GM12878 (cell line): ENCODE measurements at regions not wholly inside any gene's neighbourhood (a gene's known extent, or its start where the extent isn't known, plus 50 kb on each side); places are given as distances from the start of the nearest gene placed in this dataset.

Source experiments
- ATAC-seq: fragments of 200-7000 bp; cut with Tn5 transposase; 3 replicates; pipeline ENCODE4 v1.9.1; 2020; ENCODE audit warnings: mild to moderate bottlenecking, moderate library complexity
- BruUV-seq: library from RNA; stranded (reverse); fragments of 400-500 nt; replicated peaks from 2 replicates; lab custom pipeline; 2021; lab: Mats Ljungman, UMichigan
- CTCF ChIA-PET: fragments of 300-600 bp; sonication (Branson Sonifier 250); formaldehyde crosslinking; extraction: SDS; loops from one replicate; lab custom pipeline; 2021; ENCODE audit warnings: inconsistent platforms; lab: Yijun Ruan, JAX
- POLR2A ChIA-PET: fragments of 350-600 bp; formaldehyde crosslinking; extraction: SDS; loops from one replicate; lab custom pipeline; 2021; ENCODE audit warnings: inconsistent platforms; lab: Charles Lee
- RAD21 ChIA-PET: fragments of 300-600 bp; sonication (Branson Sonifier 250); formaldehyde crosslinking; loops from one replicate; lab custom pipeline; 2023; ENCODE audit warnings: antibody characterized with exemption; ENCODE audit not compliant: unreplicated experiment; lab: Charles Lee
- SMC1A ChIA-PET: fragments of 300-600 bp; sonication (Branson Sonifier 250); formaldehyde crosslinking; loops from one replicate; lab custom pipeline; 2023; ENCODE audit not compliant: unreplicated experiment, uncharacterized antibody; lab: Charles Lee
- DNase-seq: peaks from one replicate; pipeline ENCODE4 v3.0.0-alpha.2; 2011; ENCODE audit warnings: low read depth, low spot score
- FAIRE-seq: peaks from 3 replicates; lab custom pipeline; 2011; peaks lifted over from hg19 to GRCh38; lab: Jason Lieb, UNC
- H2AFZ ChIP-seq: 2 replicates; pipeline ENCODE4 v1.6.0; 2011; ENCODE audit warnings: low read depth, low read length, control low read depth; ENCODE audit not compliant: control insufficient read depth
- H3K27ac ChIP-seq: 2 replicates; pipeline ENCODE4 v1.5.1; 2011; ENCODE audit warnings: control low read depth; ENCODE audit not compliant: control insufficient read depth, insufficient read depth
- H3K27me3 ChIP-seq, 2 experiments: replicated peaks in 1 of 2; 2 replicates each; pipeline versions ENCODE4 v1.6.0 to v1.6.1; 2011; ENCODE audit warnings: low read length in 1 of 2; ENCODE audit not compliant: control insufficient read depth in 2 of 2, insufficient read depth in 2 of 2
- H3K36me3 ChIP-seq, 2 experiments: 2 replicates each; pipeline ENCODE4 v1.5.1; 2011; ENCODE audit warnings: low read length in 1 of 2; ENCODE audit not compliant: control insufficient read depth in 2 of 2, insufficient read depth in 2 of 2
- H3K4me1 ChIP-seq: 2 replicates; pipeline ENCODE4 v1.6.1; 2011; ENCODE audit warnings: mild to moderate bottlenecking, low read length, moderate library complexity, mixed read lengths; ENCODE audit not compliant: control insufficient read depth, insufficient read depth
- H3K4me2 ChIP-seq: 2 replicates; pipeline ENCODE4 v1.6.0; 2011; ENCODE audit warnings: control low read depth; ENCODE audit not compliant: control insufficient read depth, insufficient read depth
- H3K4me3 ChIP-seq: fragments of 200-600 bp; sonication (generic); 2 replicates; pipeline ENCODE4 v1.5.1; 2016
- H3K79me2 ChIP-seq: 2 replicates; pipeline ENCODE4 v1.6.0; 2011; ENCODE audit warnings: low read length; ENCODE audit not compliant: control insufficient read depth, insufficient read depth
- H3K9ac ChIP-seq: 2 replicates; pipeline ENCODE4 v1.8.0; 2011; ENCODE audit warnings: low read length, control low read depth, mixed read lengths; ENCODE audit not compliant: control insufficient read depth, insufficient read depth
- H3K9me3 ChIP-seq: replicated peaks from 3 replicates; pipeline ENCODE4 v1.5.1; 2011; ENCODE audit warnings: mild to moderate bottlenecking, low read length; ENCODE audit not compliant: control insufficient read depth, insufficient read depth
- H4K20me1 ChIP-seq: 2 replicates; pipeline ENCODE4 v1.6.0; 2011; ENCODE audit not compliant: control insufficient read depth, insufficient read depth
- BCL11A ChIP-seq: IDR thresholded peaks from 2 replicates; pipeline ENCODE4 v1.6.1; 2011; ENCODE audit warnings: low read depth, low read length
- DPF2 ChIP-seq: fragments of 450-650 bp; IDR thresholded peaks from 2 replicates; pipeline ENCODE4 v1.6.1; 2017; ENCODE audit warnings: mild to moderate bottlenecking
- E2F8 ChIP-seq: fragments of 450-650 bp; IDR thresholded peaks from 2 replicates; pipeline ENCODE4 v1.6.1; 2018; ENCODE audit warnings: mild to moderate bottlenecking, low read depth, moderate library complexity; ENCODE audit not compliant: partially characterized antibody
- EGR1 ChIP-seq, 2 experiments: IDR thresholded peaks; 1 replicate in 1 of 2; 2 replicates in 1 of 2; pipeline ENCODE4 v1.6.1; 2011 to 2012; ENCODE audit warnings: low read depth in 2 of 2, low read length in 2 of 2, borderline replicate concordance in 1 of 2, mild to moderate bottlenecking in 1 of 2, moderate library complexity in 1 of 2
- ESRRA ChIP-seq: IDR thresholded peaks from 2 replicates; pipeline ENCODE4 v1.6.1; 2012; ENCODE audit warnings: mild to moderate bottlenecking, low read length, improper control_type of control experiment
- EZH2 ChIP-seq: IDR thresholded peaks from 2 replicates; pipeline ENCODE4 v1.6.1; 2012; ENCODE audit warnings: low read depth, mild to moderate bottlenecking, control low read depth, inconsistent platforms, low read length, borderline replicate concordance; ENCODE audit not compliant: control insufficient read depth
- IKZF2 ChIP-seq, 2 experiments: fragments of 450-650 bp; IDR thresholded peaks; 2 replicates each; pipeline ENCODE4 v1.6.1; 2017; ENCODE audit warnings: mild to moderate bottlenecking in 2 of 2, moderate library complexity in 2 of 2
- MEF2B ChIP-seq: fragments of 450-650 bp; IDR thresholded peaks from 2 replicates; pipeline ENCODE4 v1.6.1; 2018; ENCODE audit warnings: mild to moderate bottlenecking, moderate library complexity; ENCODE audit not compliant: partially characterized antibody, poor library complexity, severe bottlenecking
- NKRF ChIP-seq: fragments of 450-650 bp; conservative IDR thresholded peaks from 2 replicates; pipeline ENCODE4 v1.6.1; 2017; ENCODE audit warnings: mild to moderate bottlenecking, moderate library complexity
- PAX5 ChIP-seq: IDR thresholded peaks from 2 replicates; pipeline ENCODE4 v1.6.1; 2011; ENCODE audit warnings: low read depth, low read length, borderline replicate concordance
- PBX3 ChIP-seq: IDR thresholded peaks from 2 replicates; pipeline ENCODE4 v1.6.1; 2011; ENCODE audit warnings: mild to moderate bottlenecking, low read depth, low read length, moderate library complexity; ENCODE audit not compliant: insufficient replicate concordance
- PRDM15 ChIP-seq: fragments of 450-650 bp; formaldehyde crosslinking; IDR thresholded peaks from 2 replicates; pipeline ENCODE4 v1.4.0; 2020; ENCODE audit warnings: mild to moderate bottlenecking, moderate library complexity
- RAD51 ChIP-seq: fragments of 450-650 bp; IDR thresholded peaks from 2 replicates; pipeline ENCODE4 v1.6.1; 2016; ENCODE audit warnings: moderate library complexity, mild to moderate bottlenecking, inconsistent platforms
- TCF3 ChIP-seq: IDR thresholded peaks from 2 replicates; pipeline ENCODE4 v1.6.1; 2012; ENCODE audit warnings: low read depth, mild to moderate bottlenecking, low read length, borderline replicate concordance; ENCODE audit not compliant: insufficient read depth
- ZZZ3 ChIP-seq: IDR thresholded peaks from 2 replicates; pipeline ENCODE4 v1.6.1; 2011; ENCODE audit warnings: low read depth; ENCODE audit not compliant: control insufficient read depth, insufficient read length
- WGBS: methylation state at CpG from one replicate; pipeline ENCODE4 v1.1.6; 2016; ENCODE audit warnings: low lambda C conversion rate; ENCODE audit not compliant: insufficient replicate concordance, insufficient coverage; ENCODE audit errors: missing lambda C conversion rate; 5-methylcytosine and 5-hydroxymethylcytosine counted together
- in situ Hi-C: fragments of 300-500 bp; cut with MboI; formaldehyde crosslinking; loops from 9 replicates; pipeline ENCODE4 v1.14.3; 2018; ENCODE audit warnings: mixed read lengths
- intact Hi-C: fragments of 100-400 bp; cut with micrococcal nuclease; formaldehyde crosslinking; loops from one replicate; pipeline ENCODE4 v1.14.2; 2022; ENCODE audit not compliant: unreplicated experiment

GRCh38 chr14:42001431-42001830 is 394.8 kb downstream of the LRFN5 start (continued):
- TF ChIP-seq PBX3 (no peak), PAX5 (no peak), DPF2 (no peak), E2F8 (no peak), EGR1 (IDR thresholded peaks at IDR 0.05; ENCODE audit: borderline replicate concordance in 1 of 2, low read depth in 2 of 2, low read length in 2 of 2) (no peak), ESRRA (no peak), ZZZ3 (no peak)

- ATAC-seq (no peak), FAIRE-seq (no peak)
- BruUV-seq = no TSS peak
- TF ChIP-seq BCL11A = no peak
- no peak for TF ChIP-seq IKZF2 (IDR thresholded peaks at IDR 0.05)
- TF ChIP-seq RAD51 = no peak
- no peak for TF ChIP-seq TCF3
- no peak for TF ChIP-seq MEF2B
- no peak for TF ChIP-seq NKRF
- no peak for TF ChIP-seq EZH2
- no peak for TF ChIP-seq PRDM15
These were observed 393.8 kb downstream of the LRFN5 start for GRCh38 chr14:42000450-42000849.

More at GRCh38 chr14:42000450-42000849, 393.8 kb downstream of the LRFN5 start:
- no peaks in the 10 kb centered on the region for H3K36me3 ChIP-seq
- H3K4me2 ChIP-seq = no peak overlapping the region
- H3K4me1 ChIP-seq = no peaks in the 10 kb centered on the region
- SMC1A ChIA-PET = no interaction called here
- no peaks in the 10 kb centered on the region for H3K9me3 ChIP-seq
- no peaks in the 10 kb centered on the region for H4K20me1 ChIP-seq
- WGBS = 82% methylated on average over 1 of the region's 1 CpG
- DNase-seq = no peak
- RAD21 ChIA-PET = no interaction called here
- in situ Hi-C loops (no loop called here), intact Hi-C loops (no loop called here)
- POLR2A ChIA-PET = no interaction called here
- H3K27me3 ChIP-seq = no peaks in the 10 kb centered on the region
- H2AFZ ChIP-seq = no peak overlapping the region
- no peak overlapping the region for H3K4me3 ChIP-seq
- CTCF ChIA-PET = no interaction called here
- no peaks in the 10 kb centered on the region for H3K79me2 ChIP-seq
- H3K27ac ChIP-seq = no peak overlapping the region
- no peak overlapping the region for H3K9ac ChIP-seq
